OCI-LY1 (cell line): ENCODE measurements at regions not wholly inside any gene's neighbourhood (a gene's known extent, or its start where the extent isn't known, plus 50 kb on each side); places are given as distances from the start of the nearest gene placed in this dataset.
"Not testable (repeated sequence)": the region's sequence is repeated elsewhere in the genome, so short reads cannot be mapped to it uniquely, and the experiment has no call there.

ENCODE experiments used
- EZH2 ChIP-seq: fragments of 200-600 bp; sonication (generic), shearing (Covaris generic); IDR thresholded peaks from 2 replicates; pipeline ENCODE4 v1.8.0; 2017; ENCODE audit warnings: borderline replicate concordance, mixed run types, mild to moderate bottlenecking, antibody characterized with exemption, low read length, moderate library complexity, mixed read lengths
- TF ChIP-seq, protein P1 (sequence below): fragments of 200-600 bp; sonication (generic), shearing (Covaris generic); IDR thresholded peaks from 2 replicates; pipeline ENCODE4 v1.5.1; 2017; ENCODE audit warnings: mild to moderate bottlenecking, antibody characterized with exemption, low read length, moderate library complexity, mixed read lengths

DNA sequence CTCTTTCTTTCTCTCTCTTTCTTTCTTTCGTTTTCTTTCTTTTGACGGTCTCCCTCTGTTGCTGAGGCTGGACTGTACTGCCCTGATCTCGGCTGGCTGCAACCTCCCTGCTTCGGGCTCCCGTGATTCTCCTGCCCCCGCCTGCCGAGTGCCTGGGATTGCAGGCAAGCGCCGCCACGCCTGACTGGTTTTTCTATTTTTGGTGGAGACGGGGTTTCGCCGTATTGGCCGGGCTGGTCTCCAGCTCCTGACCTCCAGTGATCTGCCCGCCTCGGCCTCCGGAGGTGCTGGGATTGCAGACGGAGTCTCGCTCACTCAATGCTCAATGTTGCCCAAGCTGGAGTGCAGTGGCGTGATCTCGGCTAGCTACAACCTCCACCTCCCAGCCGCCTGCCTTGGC is 75.2 kb upstream of the MNS1 start:
- not testable (repeated sequence) for TF ChIP-seq EZH2
- TF ChIP-seq, protein P1, sequence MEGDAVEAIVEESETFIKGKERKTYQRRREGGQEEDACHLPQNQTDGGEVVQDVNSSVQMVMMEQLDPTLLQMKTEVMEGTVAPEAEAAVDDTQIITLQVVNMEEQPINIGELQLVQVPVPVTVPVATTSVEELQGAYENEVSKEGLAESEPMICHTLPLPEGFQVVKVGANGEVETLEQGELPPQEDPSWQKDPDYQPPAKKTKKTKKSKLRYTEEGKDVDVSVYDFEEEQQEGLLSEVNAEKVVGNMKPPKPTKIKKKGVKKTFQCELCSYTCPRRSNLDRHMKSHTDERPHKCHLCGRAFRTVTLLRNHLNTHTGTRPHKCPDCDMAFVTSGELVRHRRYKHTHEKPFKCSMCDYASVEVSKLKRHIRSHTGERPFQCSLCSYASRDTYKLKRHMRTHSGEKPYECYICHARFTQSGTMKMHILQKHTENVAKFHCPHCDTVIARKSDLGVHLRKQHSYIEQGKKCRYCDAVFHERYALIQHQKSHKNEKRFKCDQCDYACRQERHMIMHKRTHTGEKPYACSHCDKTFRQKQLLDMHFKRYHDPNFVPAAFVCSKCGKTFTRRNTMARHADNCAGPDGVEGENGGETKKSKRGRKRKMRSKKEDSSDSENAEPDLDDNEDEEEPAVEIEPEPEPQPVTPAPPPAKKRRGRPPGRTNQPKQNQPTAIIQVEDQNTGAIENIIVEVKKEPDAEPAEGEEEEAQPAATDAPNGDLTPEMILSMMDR, result not testable (repeated sequence)
